Transverse colon (tissue), 4 donors: ENCODE measurements at regions not wholly inside any gene's neighbourhood (a gene's known extent, or its start where the extent isn't known, plus 50 kb on each side); places are given as distances from the start of the nearest gene placed in this dataset.

Source experiments
- CTCF ChIP-seq, 5 experiments: fragments of 200-600 bp in 3 of 5; fragments of 450-650 bp in 2 of 5; sonication (generic) in 3 of 5; IDR thresholded peaks; 1 replicate in 2 of 5; 2 replicates in 3 of 5; pipeline ENCODE4 v1.5.1; 2016 to 2017; ENCODE audit warnings: antibody characterized with exemption in 5 of 5, inconsistent platforms in 3 of 5, mild to moderate bottlenecking in 2 of 5, moderate library complexity in 1 of 5
- EP300 ChIP-seq: sonication (generic); formaldehyde crosslinking; IDR thresholded peaks from one replicate; pipeline ENCODE4 v1.6.1; 2017; ENCODE audit warnings: antibody characterized with exemption, low read depth
- POLR2A ChIP-seq: fragments of 450-650 bp; IDR thresholded peaks from one replicate; pipeline ENCODE4 v1.6.1; 2016; ENCODE audit warnings: antibody characterized with exemption, mild to moderate bottlenecking, moderate library complexity
- POLR2AphosphoS5 ChIP-seq, 3 donors: sonication (generic); formaldehyde crosslinking; IDR thresholded peaks; one replicate each; pipeline ENCODE4 v1.6.1; 2016; ENCODE audit warnings: antibody characterized with exemption in 3 of 3

- no peak for TF ChIP-seq CTCF (IDR thresholded peaks at IDR 0.05)
- TF ChIP-seq POLR2A: no peak
- TF ChIP-seq POLR2AphosphoS5 (IDR thresholded peaks at IDR 0.05): no peak
- no peak for TF ChIP-seq EP300
These were observed 381.7 kb upstream of the PCDH20 start for GRCh38 chr13:61797397-61797796.
